A549 (cell line): ENCODE measurements at regions not wholly inside any gene's neighbourhood (a gene's known extent, or its start where the extent isn't known, plus 50 kb on each side); places are given as distances from the start of the nearest gene placed in this dataset.

Source experiments
- JUN ChIP-seq, 2 experiments: fragments of >200 bp; sonication (Bioruptor Twin); formaldehyde crosslinking; IDR thresholded peaks; 2 replicates in 1 of 2; 3 replicates in 1 of 2; pipeline ENCODE4 v1.6.1; 2016 to 2017
- POLR2A ChIP-seq: IDR thresholded peaks from 2 replicates; pipeline ENCODE4 v1.6.1; 2012; ENCODE audit warnings: mild to moderate bottlenecking, low read length
- POLR2AphosphoS2 ChIP-seq: conservative IDR thresholded peaks from 2 replicates; pipeline ENCODE4 v1.6.1; 2012; ENCODE audit warnings: low read length, improper control_type of control experiment, inconsistent platforms
- TP53 ChIP-seq: fragments of 250-450 bp; sonication (Bioruptor Pico); IDR thresholded peaks from 2 replicates; pipeline ENCODE4 v1.5.0; 2021; ENCODE audit warnings: mild to moderate bottlenecking, moderate library complexity
- TF ChIP-seq, protein P1 (sequence below): fragments of >200 bp; sonication (Bioruptor Twin); formaldehyde crosslinking; IDR thresholded peaks from 3 replicates; pipeline ENCODE4 v1.5.1; 2016

DNA sequence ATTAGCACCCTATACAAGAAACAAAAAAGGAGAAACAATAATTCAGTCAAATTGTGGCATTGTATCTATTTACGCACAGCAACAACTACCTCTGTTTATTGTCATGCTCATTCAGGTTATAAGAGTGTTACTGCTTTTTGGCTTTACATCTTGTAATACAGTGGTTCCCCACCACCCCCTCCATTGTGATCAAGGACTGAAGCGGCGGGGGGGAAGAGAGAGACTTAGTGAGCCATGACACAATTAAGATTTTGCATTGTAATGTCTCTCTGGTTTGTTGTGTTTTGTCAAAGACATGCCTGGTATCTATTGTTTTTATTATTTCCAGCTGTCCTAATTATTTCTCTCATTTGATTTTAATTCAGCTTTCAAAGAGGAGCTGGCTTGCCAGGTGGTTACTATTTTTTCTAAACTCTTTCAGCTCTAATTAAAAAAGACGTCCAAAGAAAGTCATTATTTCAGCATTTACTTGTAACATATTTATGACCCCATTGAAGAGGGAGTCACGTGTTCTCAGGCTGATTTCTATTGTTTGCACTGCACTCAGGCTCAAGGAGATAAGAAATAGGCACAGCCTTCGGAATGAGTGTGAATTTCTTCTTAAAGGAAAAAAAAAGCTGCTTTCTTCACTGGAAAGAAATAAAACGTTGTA is 234.4 kb upstream of the TBL1XR1 start:
- TF ChIP-seq, protein P1, sequence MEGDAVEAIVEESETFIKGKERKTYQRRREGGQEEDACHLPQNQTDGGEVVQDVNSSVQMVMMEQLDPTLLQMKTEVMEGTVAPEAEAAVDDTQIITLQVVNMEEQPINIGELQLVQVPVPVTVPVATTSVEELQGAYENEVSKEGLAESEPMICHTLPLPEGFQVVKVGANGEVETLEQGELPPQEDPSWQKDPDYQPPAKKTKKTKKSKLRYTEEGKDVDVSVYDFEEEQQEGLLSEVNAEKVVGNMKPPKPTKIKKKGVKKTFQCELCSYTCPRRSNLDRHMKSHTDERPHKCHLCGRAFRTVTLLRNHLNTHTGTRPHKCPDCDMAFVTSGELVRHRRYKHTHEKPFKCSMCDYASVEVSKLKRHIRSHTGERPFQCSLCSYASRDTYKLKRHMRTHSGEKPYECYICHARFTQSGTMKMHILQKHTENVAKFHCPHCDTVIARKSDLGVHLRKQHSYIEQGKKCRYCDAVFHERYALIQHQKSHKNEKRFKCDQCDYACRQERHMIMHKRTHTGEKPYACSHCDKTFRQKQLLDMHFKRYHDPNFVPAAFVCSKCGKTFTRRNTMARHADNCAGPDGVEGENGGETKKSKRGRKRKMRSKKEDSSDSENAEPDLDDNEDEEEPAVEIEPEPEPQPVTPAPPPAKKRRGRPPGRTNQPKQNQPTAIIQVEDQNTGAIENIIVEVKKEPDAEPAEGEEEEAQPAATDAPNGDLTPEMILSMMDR: no peak
- TF ChIP-seq POLR2AphosphoS2 (no peak), TP53 (no peak), JUN (IDR thresholded peaks at IDR 0.05) (no peak), POLR2A (no peak)
